IPS DF 6.9 (cell line): ENCODE measurements at regions not wholly inside any gene's neighbourhood (a gene's known extent, or its start where the extent isn't known, plus 50 kb on each side); places are given as distances from the start of the nearest gene placed in this dataset.

Experiments
- DNase-seq: peaks from one replicate; pipeline ENCODE4 v3.0.0-alpha.2; 2013; ENCODE audit warnings: low read depth, low spot score
- H3K27ac ChIP-seq: one replicate; pipeline ENCODE4 v1.5.1; 2013; ENCODE audit warnings: low read length, control low read depth
- H3K27me3 ChIP-seq: 2 replicates; pipeline ENCODE4 v1.6.1; 2013; ENCODE audit warnings: mild to moderate bottlenecking, low read length; ENCODE audit not compliant: control insufficient read depth, insufficient read depth
- H3K36me3 ChIP-seq: 2 replicates; pipeline ENCODE4 v1.6.1; 2013; ENCODE audit warnings: low read length; ENCODE audit not compliant: control insufficient read depth, insufficient read depth
- H3K4me1 ChIP-seq: 2 replicates; pipeline ENCODE4 v1.6.1; 2013; ENCODE audit warnings: low read length; ENCODE audit not compliant: control insufficient read depth, insufficient read depth
- H3K4me3 ChIP-seq: 2 replicates; pipeline ENCODE4 v1.5.1; 2013; ENCODE audit warnings: mild to moderate bottlenecking, low read length
- H3K9me3 ChIP-seq: 2 replicates; pipeline ENCODE4 v1.6.1; 2013; ENCODE audit warnings: low read length, inconsistent platforms; ENCODE audit not compliant: control insufficient read depth, insufficient read depth
- WGBS: extraction: QIAGEN DNeasy Blood & Tissue Kit; methylation state at CpG from one replicate; pipeline ENCODE4 v1.1.7; 2013; ENCODE audit warnings: mixed read lengths, missing lambda C conversion rate; ENCODE audit not compliant: insufficient read length, insufficient coverage; 5-methylcytosine and 5-hydroxymethylcytosine counted together

- WGBS: no CpG with 5 or more reads among the region's 5 CpGs
- no peak overlapping the region for H3K27ac ChIP-seq
- no peak for DNase-seq
- no peaks in the 10 kb centered on the region for H3K27me3 ChIP-seq
- H3K4me3 ChIP-seq: no peak overlapping the region
- no peaks in the 10 kb centered on the region for H3K4me1 ChIP-seq
- H3K9me3 ChIP-seq: no peaks in the 10 kb centered on the region
- no peaks in the 10 kb centered on the region for H3K36me3 ChIP-seq
Observed at GRCh38 chr2:160630801-160631590, 137.4 kb upstream of the RBMS1 start.

GRCh38 chr2:160632084-160632975, 138.7 kb upstream of the RBMS1 start:
- no CpG with 5 or more reads among the region's 7 CpGs for WGBS
- DNase-seq: no peak
- Histone ChIP-seq H3K4me3 (no peak overlapping the region), H3K36me3 (no peaks in the 10 kb centered on the region), H3K9me3 (no peaks in the 10 kb centered on the region), H3K27ac (no peak overlapping the region), H3K4me1 (no peaks in the 10 kb centered on the region), H3K27me3 (no peaks in the 10 kb centered on the region)

- Histone ChIP-seq H3K36me3 (no peaks in the 10 kb centered on the region), H3K27ac (no peak overlapping the region), H3K4me1 (no peaks in the 10 kb centered on the region), H3K9me3 (no peaks in the 10 kb centered on the region), H3K4me3 (no peak overlapping the region), H3K27me3 (no peaks in the 10 kb centered on the region)
- no peak for DNase-seq
- no CpG with 5 or more reads among the region's 2 CpGs for WGBS
Observed at GRCh38 chr2:160634436-160634835, 140.8 kb upstream of the RBMS1 start.

DNA sequence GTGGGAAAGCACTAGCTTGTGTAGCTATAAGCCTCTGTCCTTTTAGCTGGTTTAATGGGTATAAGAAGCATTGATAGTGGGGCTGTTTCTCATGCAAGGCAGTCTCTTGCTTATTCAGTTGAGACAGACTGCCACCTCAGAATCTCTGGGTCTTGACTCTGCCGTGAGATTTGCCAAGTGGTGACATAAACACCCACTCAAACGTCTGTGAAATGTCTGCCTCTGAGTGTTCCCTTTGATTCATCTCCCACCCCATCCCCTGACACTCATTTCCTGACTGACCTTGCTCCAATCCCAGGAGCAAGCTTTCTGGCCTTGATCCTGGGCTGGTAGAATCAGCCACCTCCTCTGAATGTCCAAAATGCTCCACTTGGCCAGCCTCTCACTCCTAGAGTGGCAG, 141.9 kb upstream of the RBMS1 start:
- Histone ChIP-seq H3K36me3 (no peaks in the 10 kb centered on the region), H3K4me3 (no peak overlapping the region), H3K9me3 (no peaks in the 10 kb centered on the region), H3K4me1 (no peaks in the 10 kb centered on the region), H3K27me3 (no peaks in the 10 kb centered on the region), H3K27ac (no peak overlapping the region)
- no CpG with 5 or more reads among the region's 2 CpGs for WGBS
- DNase-seq: no peak

DNA sequence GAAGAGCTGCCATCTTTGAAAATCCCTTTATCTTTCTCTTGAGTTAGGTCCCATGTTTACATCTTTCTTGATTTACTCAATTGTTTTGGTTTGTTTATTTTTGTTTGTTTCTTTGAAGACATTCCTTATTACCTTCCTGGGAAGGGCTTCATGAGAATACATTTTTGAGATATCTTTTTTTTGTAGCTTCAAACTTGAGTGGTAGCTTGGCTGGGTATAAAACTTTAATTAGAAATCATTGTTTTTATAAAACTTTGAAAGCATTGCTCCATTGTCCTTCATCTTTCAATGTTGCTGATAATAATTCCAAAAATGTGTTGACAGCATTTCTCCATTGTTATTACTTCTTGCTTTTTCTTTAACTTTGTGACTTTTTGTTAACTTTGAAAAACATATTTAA, 145.9 kb upstream of the RBMS1 start:
- DNase-seq: no peak
- H3K9me3 ChIP-seq: no peaks in the 10 kb centered on the region
- no peak overlapping the region for H3K27ac ChIP-seq
- no peaks in the 10 kb centered on the region for H3K36me3 ChIP-seq
- no peaks in the 10 kb centered on the region for H3K4me1 ChIP-seq
- no peak overlapping the region for H3K4me3 ChIP-seq
- no peaks in the 10 kb centered on the region for H3K27me3 ChIP-seq

DNA sequence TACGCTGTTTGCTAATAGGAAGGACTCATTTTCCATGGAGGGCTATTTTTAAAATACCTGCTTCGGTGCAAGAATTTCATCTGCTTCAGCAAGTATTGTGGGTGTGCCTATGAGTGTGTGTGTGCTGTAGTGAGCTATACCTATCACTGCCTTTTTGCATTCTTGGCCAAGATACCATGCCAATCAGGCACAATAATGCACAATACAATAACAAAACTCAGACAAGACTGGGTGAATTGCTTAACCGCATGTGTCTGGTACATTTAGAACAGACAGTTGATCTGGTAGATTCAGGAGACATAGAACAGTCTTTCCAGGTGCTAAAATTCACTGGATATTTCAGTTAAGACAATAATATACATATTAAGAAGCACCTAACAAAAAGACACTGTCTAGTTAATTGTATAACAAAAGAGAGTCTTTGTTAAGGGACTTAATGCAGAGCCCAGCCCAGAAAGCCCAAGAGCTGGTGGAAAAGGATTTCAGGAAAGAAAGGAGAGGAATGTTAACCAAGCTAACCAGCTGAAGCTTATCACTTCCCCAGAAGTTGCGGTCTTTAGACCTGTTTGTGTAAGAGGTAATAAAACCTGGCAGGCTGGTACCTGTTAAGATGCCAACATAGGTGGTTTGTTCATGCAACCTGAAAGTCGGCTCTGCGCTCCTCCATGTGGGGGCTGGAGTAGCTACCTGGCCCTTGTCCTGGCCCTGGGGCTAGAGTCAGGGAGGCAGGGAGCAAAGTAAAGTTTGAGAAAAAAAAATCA, 153.3 kb upstream of the RBMS1 start:
- Histone ChIP-seq H3K36me3 (no peaks in the 10 kb centered on the region), H3K9me3 (no peaks in the 10 kb centered on the region), H3K4me1 (peaks cover 1% of the 10 kb centered on the region; the same call in 1 of the 2 replicates), H3K27ac (no peak overlapping the region), H3K27me3 (no peaks in the 10 kb centered on the region), H3K4me3 (no peak overlapping the region)
- no peak for DNase-seq
- no CpG with 5 or more reads among the region's 6 CpGs for WGBS

- no peak overlapping the region for H3K27ac ChIP-seq
- no peak overlapping the region for H3K4me3 ChIP-seq
- no peaks in the 10 kb centered on the region for H3K9me3 ChIP-seq
- WGBS: no CpG with 5 or more reads among the region's 33 CpGs
- peaks cover 1% of the 10 kb centered on the region; the same call in 1 of the 2 replicates for H3K4me1 ChIP-seq
- no peak for DNase-seq
- no peaks in the 10 kb centered on the region for H3K27me3 ChIP-seq
- H3K36me3 ChIP-seq: no peaks in the 10 kb centered on the region
Observed at GRCh38 chr2:160647967-160648685, 154.5 kb upstream of the RBMS1 start.

GRCh38 chr2:160649698-160650097, 156.1 kb upstream of the RBMS1 start:
- Histone ChIP-seq H3K27ac (no peak overlapping the region), H3K9me3 (no peaks in the 10 kb centered on the region), H3K4me1 (peaks cover 1% of the 10 kb centered on the region; the same call in 1 of the 2 replicates), H3K36me3 (no peaks in the 10 kb centered on the region), H3K4me3 (no peak overlapping the region), H3K27me3 (no peaks in the 10 kb centered on the region)
- no CpG with 5 or more reads among the region's 12 CpGs for WGBS
- no peak for DNase-seq

DNA sequence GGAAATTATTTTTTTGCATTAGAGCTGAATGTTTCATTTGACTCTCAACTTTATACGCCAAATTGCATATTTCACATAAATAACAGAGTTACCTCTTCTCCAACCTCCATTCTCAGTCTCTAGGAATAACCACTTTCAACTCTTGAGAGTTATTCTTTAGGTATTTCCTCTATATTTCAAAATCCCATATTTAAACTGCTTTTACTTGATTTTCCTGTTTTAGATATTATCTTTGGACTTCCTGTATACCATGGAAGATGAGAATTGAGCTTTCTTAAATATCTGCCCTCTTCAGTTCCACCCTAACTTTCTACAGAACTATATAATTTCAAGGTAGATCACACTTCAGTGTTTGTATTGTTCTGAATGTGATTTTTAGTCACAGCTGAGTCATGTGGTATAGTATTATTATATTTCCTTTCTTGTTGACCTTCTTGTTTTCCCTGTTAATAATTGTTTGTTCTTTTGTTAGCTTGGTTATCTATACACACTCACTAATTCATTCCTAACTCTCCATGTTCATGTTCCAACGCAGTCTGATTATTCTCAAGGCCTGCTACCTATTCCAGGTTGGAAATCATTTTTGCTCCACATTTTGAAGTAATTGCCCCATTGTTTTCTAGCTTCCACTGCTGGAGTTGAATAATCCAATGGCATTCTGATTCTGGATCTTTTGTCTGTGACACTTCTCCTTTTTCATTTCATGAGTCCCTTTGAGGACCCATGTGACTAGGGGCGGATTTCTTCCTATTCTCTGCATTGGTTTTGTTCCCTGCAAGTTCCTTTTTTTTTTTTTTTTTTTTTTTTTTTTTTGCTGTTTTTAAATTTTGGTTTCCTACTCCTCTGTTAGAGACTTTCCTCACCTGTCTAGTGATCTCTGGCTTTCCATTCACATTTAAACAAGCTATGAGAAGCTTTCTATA, 156.8 kb upstream of the RBMS1 start:
- Histone ChIP-seq H3K4me3 (no peak overlapping the region), H3K36me3 (no peaks in the 10 kb centered on the region), H3K4me1 (peaks cover 1% of the 10 kb centered on the region; the same call in 1 of the 2 replicates), H3K9me3 (no peaks in the 10 kb centered on the region), H3K27ac (no peak overlapping the region), H3K27me3 (no peaks in the 10 kb centered on the region)
- DNase-seq: no peak
- no CpG with 5 or more reads among the region's 3 CpGs for WGBS
